CD14-positive monocyte (primary cell): ENCODE measurements at regions not wholly inside any gene's neighbourhood (a gene's known extent, or its start where the extent isn't known, plus 50 kb on each side); places are given as distances from the start of the nearest gene placed in this dataset.
"Not testable (repeated sequence)": the region's sequence is repeated elsewhere in the genome, so short reads cannot be mapped to it uniquely, and the experiment has no call there.

Source experiments
- DNase-seq, 3 donors: peaks; one replicate each; pipeline ENCODE4 v3.0.0-alpha.2; 2011 to 2022
- H2AFZ ChIP-seq: 2 replicates; pipeline ENCODE4 v1.6.0; 2012; ENCODE audit warnings: mild to moderate bottlenecking, low read depth, low read length, inconsistent platforms; ENCODE audit not compliant: insufficient read depth, poor library complexity, severe bottlenecking
- H3K27ac ChIP-seq, 2 donors: 1 replicate in 1 of 2; 2 replicates in 1 of 2; pipeline ENCODE4 v1.5.1; 2012 to 2013; ENCODE audit warnings: low read length in 2 of 2, control low read depth in 1 of 2, inconsistent platforms in 1 of 2, low read depth in 1 of 2, mild to moderate bottlenecking in 1 of 2
- H3K27me3 ChIP-seq, 2 donors: one replicate each; pipeline versions ENCODE4 v1.6.0 to v1.6.1; 2011 to 2013; ENCODE audit warnings: low read length in 2 of 2; ENCODE audit not compliant: control insufficient read depth in 2 of 2, insufficient read depth in 2 of 2
- H3K36me3 ChIP-seq, 2 donors: replicated peaks in 1 of 2; 1 replicate in 1 of 2; 2 replicates in 1 of 2; pipeline versions ENCODE4 v1.5.1 to v1.6.1; 2012 to 2013; ENCODE audit warnings: low read length in 2 of 2, control low read depth in 1 of 2, inconsistent platforms in 1 of 2, mild to moderate bottlenecking in 1 of 2; ENCODE audit not compliant: insufficient read depth in 2 of 2, control insufficient read depth in 1 of 2
- H3K4me1 ChIP-seq, 2 donors: 1 replicate in 1 of 2; 2 replicates in 1 of 2; pipeline versions ENCODE4 v1.5.1 to v1.6.1; 2012 to 2013; ENCODE audit warnings: low read length in 2 of 2, control low read depth in 1 of 2, inconsistent platforms in 1 of 2, mild to moderate bottlenecking in 1 of 2, moderate library complexity in 1 of 2; ENCODE audit not compliant: insufficient read depth in 2 of 2, control insufficient read depth in 1 of 2
- H3K4me2 ChIP-seq: replicated peaks from 2 replicates; pipeline ENCODE3; 2012; ENCODE audit warnings: low read length, moderate library complexity, mild to moderate bottlenecking; ENCODE audit not compliant: poor library complexity, severe bottlenecking; ENCODE audit errors: extremely low read depth
- H3K4me3 ChIP-seq, 3 experiments: fragments of 200-600 bp in 1 of 3; sonication (generic) in 1 of 3; replicated peaks in 1 of 3; 1 replicate in 2 of 3; 2 replicates in 1 of 3; pipeline ENCODE4 v1.5.1; 2011 to 2013; ENCODE audit warnings: low read length in 3 of 3, mild to moderate bottlenecking in 3 of 3, control low read depth in 2 of 3, low read depth in 2 of 3, inconsistent platforms in 1 of 3, moderate library complexity in 1 of 3
- H3K79me2 ChIP-seq: 2 replicates; pipeline ENCODE4 v1.6.0; 2012; ENCODE audit warnings: mild to moderate bottlenecking, control low read depth, inconsistent platforms, low read length, moderate library complexity; ENCODE audit not compliant: insufficient read depth
- H3K9ac ChIP-seq: 2 replicates; pipeline ENCODE4 v1.6.0; 2017; ENCODE audit warnings: low read length, mild to moderate bottlenecking; ENCODE audit not compliant: insufficient read depth, poor library complexity, severe bottlenecking
- H3K9me3 ChIP-seq, 2 donors: replicated peaks in 1 of 2; 1 replicate in 1 of 2; 2 replicates in 1 of 2; pipeline versions ENCODE4 v1.5.1 to v1.6.1; 2012 to 2013; ENCODE audit warnings: low read length in 2 of 2, control low read depth in 1 of 2; ENCODE audit not compliant: control insufficient read depth in 1 of 2, insufficient read depth in 1 of 2
- H4K20me1 ChIP-seq: 2 replicates; pipeline ENCODE4 v1.6.0; 2012; ENCODE audit warnings: mild to moderate bottlenecking, low read length, control low read depth, moderate library complexity; ENCODE audit not compliant: insufficient read depth
- H3K27ac Mint-ChIP-seq, 7 donors: one replicate each; pipeline ENCODE4 v1.8.0; 2020; ENCODE audit warnings: mild to moderate bottlenecking in 7 of 7, mixed read lengths in 7 of 7, moderate library complexity in 6 of 7, inconsistent platforms in 2 of 7
- H3K27me3 Mint-ChIP-seq, 3 donors: one replicate each; pipeline ENCODE4 v1.8.0; 2021 to 2022; ENCODE audit warnings: low read depth in 3 of 3, mild to moderate bottlenecking in 3 of 3, mixed read lengths in 3 of 3, moderate library complexity in 3 of 3, inconsistent platforms in 1 of 3
- H3K36me3 Mint-ChIP-seq, 2 donors: one replicate each; pipeline ENCODE4 v1.8.0; 2020; ENCODE audit warnings: mixed read lengths in 2 of 2, inconsistent platforms in 1 of 2, mild to moderate bottlenecking in 1 of 2
- H3K4me1 Mint-ChIP-seq: one replicate; pipeline ENCODE4 v1.8.0; 2020; ENCODE audit warnings: mild to moderate bottlenecking, mixed read lengths
- H3K4me3 Mint-ChIP-seq, 2 donors: one replicate each; pipeline ENCODE4 v1.8.0; 2020; ENCODE audit warnings: mild to moderate bottlenecking in 2 of 2, mixed read lengths in 2 of 2, moderate library complexity in 1 of 2
- H3K9me3 Mint-ChIP-seq, 7 donors: one replicate each; pipeline ENCODE4 v1.8.0; 2020 to 2022; ENCODE audit warnings: mixed read lengths in 7 of 7, mild to moderate bottlenecking in 6 of 7, moderate library complexity in 6 of 7, inconsistent platforms in 2 of 7
- WGBS: methylation state at CpG from one replicate; pipeline ENCODE4 v1.1.5; 2013; ENCODE audit warnings: missing lambda C conversion rate; ENCODE audit not compliant: insufficient coverage; 5-methylcytosine and 5-hydroxymethylcytosine counted together
- intact Hi-C, 2 donors: fragments of 100-400 bp; cut with micrococcal nuclease; formaldehyde crosslinking; loops; one replicate each; pipeline versions ENCODE4 v1.15.0 to v1.15.1; 2023
- TF ChIP-seq, protein P1 (sequence below): fragments of 200-600 bp; IDR thresholded peaks from one replicate; pipeline ENCODE4 v1.8.0; 2022; ENCODE audit warnings: antibody characterized with exemption, mild to moderate bottlenecking

DNA sequence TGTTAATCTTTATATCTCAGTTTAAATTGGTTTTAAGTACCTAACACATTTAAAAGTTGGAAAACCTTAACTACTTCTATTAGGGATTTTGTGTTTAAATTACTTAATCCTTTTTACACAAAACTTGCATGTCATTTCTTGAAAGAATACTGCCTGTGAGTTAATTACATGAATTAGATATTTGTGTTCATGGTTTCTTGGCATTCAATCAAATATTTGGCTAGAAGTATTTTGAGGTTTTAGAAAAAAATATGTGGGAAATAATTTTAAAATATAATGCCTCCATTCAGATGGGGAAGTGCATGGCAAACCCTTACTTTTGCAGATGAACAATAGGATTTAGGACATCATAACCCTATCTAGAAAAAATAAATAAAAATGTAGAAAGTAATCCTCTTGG, 186.5 kb upstream of the SEMA3E start:
- H4K20me1 ChIP-seq: no peaks in the 10 kb centered on the region
- H3K4me1 Mint-ChIP-seq: no peaks in the 10 kb centered on the region

DNA sequence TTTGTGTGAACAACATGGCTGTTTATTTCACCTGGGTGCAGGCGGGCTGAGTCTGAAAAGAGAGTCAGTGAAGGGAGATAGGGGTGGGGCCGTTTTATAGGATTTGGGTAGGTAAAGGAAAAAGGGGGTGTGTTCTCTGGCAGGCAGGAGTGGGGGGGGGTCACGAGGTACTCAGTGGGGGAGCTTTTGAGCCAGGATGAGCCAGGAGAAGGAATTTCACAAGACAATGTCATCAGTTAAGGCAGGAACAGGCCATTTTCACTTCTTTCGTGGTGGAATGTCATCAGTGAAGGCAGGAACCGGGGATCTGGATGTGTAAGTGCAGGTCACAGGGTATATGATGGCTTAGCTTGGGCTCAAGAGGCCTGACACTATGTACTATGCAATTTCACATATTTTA, 184.8 kb upstream of the SEMA3E start:
- not testable (repeated sequence) for H3K27ac Mint-ChIP-seq

More for the DNA sequence above, 186.5 kb upstream of the SEMA3E start:
- intact Hi-C loops: no loop called here
- H3K36me3 ChIP-seq: no peaks in the 10 kb centered on the region
- no peaks in the 10 kb centered on the region for H3K27me3 Mint-ChIP-seq
- H3K9me3 Mint-ChIP-seq: peaks cover 0 to 2% (median 0%) of the 10 kb centered on the region in 7 donors
- no peak overlapping the region for H3K4me3 ChIP-seq
- no peaks in the 10 kb centered on the region for H3K4me1 ChIP-seq
- H3K9ac ChIP-seq: no peak overlapping the region
- no peak overlapping the region for H3K27ac ChIP-seq
- H3K27me3 ChIP-seq: no peaks in the 10 kb centered on the region
- H3K36me3 Mint-ChIP-seq: no peaks in the 10 kb centered on the region
- H2AFZ ChIP-seq: no peak overlapping the region
- H3K79me2 ChIP-seq: no peaks in the 10 kb centered on the region
- H3K9me3 ChIP-seq: no peaks in the 10 kb centered on the region
- TF ChIP-seq, protein P1, sequence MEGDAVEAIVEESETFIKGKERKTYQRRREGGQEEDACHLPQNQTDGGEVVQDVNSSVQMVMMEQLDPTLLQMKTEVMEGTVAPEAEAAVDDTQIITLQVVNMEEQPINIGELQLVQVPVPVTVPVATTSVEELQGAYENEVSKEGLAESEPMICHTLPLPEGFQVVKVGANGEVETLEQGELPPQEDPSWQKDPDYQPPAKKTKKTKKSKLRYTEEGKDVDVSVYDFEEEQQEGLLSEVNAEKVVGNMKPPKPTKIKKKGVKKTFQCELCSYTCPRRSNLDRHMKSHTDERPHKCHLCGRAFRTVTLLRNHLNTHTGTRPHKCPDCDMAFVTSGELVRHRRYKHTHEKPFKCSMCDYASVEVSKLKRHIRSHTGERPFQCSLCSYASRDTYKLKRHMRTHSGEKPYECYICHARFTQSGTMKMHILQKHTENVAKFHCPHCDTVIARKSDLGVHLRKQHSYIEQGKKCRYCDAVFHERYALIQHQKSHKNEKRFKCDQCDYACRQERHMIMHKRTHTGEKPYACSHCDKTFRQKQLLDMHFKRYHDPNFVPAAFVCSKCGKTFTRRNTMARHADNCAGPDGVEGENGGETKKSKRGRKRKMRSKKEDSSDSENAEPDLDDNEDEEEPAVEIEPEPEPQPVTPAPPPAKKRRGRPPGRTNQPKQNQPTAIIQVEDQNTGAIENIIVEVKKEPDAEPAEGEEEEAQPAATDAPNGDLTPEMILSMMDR: no peak
- no peak overlapping the region for H3K4me3 Mint-ChIP-seq
- H3K27ac Mint-ChIP-seq: no peak overlapping the region
- no peak for DNase-seq
- H3K4me2 ChIP-seq: no peak overlapping the region

More for the DNA sequence above, 184.8 kb upstream of the SEMA3E start:
- H3K9me3 Mint-ChIP-seq, H3K4me3 Mint-ChIP-seq, H3K36me3 Mint-ChIP-seq, H3K27ac ChIP-seq, H3K27me3 Mint-ChIP-seq, H3K4me2 ChIP-seq, H3K4me1 ChIP-seq, H3K9me3 ChIP-seq, intact Hi-C loops, H3K36me3 ChIP-seq, H3K79me2 ChIP-seq, H2AFZ ChIP-seq, H3K4me1 Mint-ChIP-seq, H4K20me1 ChIP-seq, H3K27me3 ChIP-seq, DNase-seq, H3K9ac ChIP-seq, H3K4me3 ChIP-seq: not testable (repeated sequence)
- WGBS: 68% methylated on average over 2 of the region's 5 CpGs
